ENCODE measurements at regions not wholly inside any gene's neighbourhood (a gene's known extent, or its start where the extent isn't known, plus 50 kb on each side); places are given as distances from the start of the nearest gene placed in this dataset.

DNA sequence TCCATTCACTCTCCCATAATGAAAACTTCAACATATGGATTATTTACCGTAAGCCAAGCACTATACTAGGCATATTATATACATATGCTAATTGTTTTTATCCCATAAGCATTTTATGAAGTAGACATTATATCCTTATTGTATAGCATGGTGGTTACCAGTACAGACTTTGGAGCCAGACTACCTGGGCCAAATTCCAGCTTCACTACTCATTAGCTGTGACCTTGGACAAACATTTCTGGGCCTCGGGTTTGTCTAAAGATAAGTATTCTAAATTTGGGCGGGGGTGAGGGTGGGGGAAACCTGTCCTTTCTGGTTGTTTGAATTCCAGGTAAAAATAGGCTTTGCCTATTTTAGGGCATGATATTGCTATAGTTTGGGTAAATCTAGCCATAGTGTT, 66.5 kb upstream of the P2RY1 start:
- TF ChIP-seq, protein P1, sequence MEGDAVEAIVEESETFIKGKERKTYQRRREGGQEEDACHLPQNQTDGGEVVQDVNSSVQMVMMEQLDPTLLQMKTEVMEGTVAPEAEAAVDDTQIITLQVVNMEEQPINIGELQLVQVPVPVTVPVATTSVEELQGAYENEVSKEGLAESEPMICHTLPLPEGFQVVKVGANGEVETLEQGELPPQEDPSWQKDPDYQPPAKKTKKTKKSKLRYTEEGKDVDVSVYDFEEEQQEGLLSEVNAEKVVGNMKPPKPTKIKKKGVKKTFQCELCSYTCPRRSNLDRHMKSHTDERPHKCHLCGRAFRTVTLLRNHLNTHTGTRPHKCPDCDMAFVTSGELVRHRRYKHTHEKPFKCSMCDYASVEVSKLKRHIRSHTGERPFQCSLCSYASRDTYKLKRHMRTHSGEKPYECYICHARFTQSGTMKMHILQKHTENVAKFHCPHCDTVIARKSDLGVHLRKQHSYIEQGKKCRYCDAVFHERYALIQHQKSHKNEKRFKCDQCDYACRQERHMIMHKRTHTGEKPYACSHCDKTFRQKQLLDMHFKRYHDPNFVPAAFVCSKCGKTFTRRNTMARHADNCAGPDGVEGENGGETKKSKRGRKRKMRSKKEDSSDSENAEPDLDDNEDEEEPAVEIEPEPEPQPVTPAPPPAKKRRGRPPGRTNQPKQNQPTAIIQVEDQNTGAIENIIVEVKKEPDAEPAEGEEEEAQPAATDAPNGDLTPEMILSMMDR (IDR thresholded peaks at IDR 0.05; ENCODE audit: extremely low read depth in 1 of 2, insufficient read depth in 1 of 2, low read depth in 1 of 2, low read length in 2 of 2): no peak
- TF ChIP-seq POLR2A (IDR thresholded peaks at IDR 0.05; ENCODE audit: low read depth, low read length): no peak

Measured in endothelial cell of umbilical vein (primary cell).